GM12878 (cell line): ENCODE measurements at regions not wholly inside any gene's neighbourhood (a gene's known extent, or its start where the extent isn't known, plus 50 kb on each side); places are given as distances from the start of the nearest gene placed in this dataset.

Experiments used
- BCLAF1 ChIP-seq: fragments of 450-650 bp; IDR thresholded peaks from 2 replicates; pipeline ENCODE4 v1.6.1; 2017; ENCODE audit warnings: antibody characterized with exemption, mild to moderate bottlenecking, moderate library complexity
- CTCF ChIP-seq, 3 experiments: IDR thresholded peaks in 2 of 3; conservative IDR thresholded peaks in 1 of 3; 2 replicates each; pipeline ENCODE4 v1.5.1; 2011; ENCODE audit warnings: low read depth in 3 of 3, low read length in 3 of 3, mild to moderate bottlenecking in 3 of 3, control low read depth in 2 of 3, moderate library complexity in 2 of 3, inconsistent platforms in 1 of 3, mixed read lengths in 1 of 3; ENCODE audit not compliant: control insufficient read depth in 2 of 3, insufficient read depth in 1 of 3; ENCODE audit errors: extremely low read depth in 1 of 3
- EP300 ChIP-seq, 2 experiments: fragments of 150-350 bp in 1 of 2; IDR thresholded peaks; 2 replicates each; pipeline ENCODE4 v1.6.1; 2011 to 2012; ENCODE audit warnings: low read depth in 2 of 2, low read length in 2 of 2, borderline replicate concordance in 1 of 2, improper control_type of control experiment in 1 of 2, inconsistent platforms in 1 of 2; ENCODE audit not compliant: control insufficient read depth in 1 of 2
- FOS ChIP-seq: IDR thresholded peaks from 3 replicates; pipeline ENCODE4 v1.6.1; 2011; ENCODE audit warnings: borderline replicate concordance; ENCODE audit not compliant: insufficient read length; ENCODE audit errors: extremely low read depth
- HDAC6 ChIP-seq: fragments of 200-600 bp; sonication (generic); IDR thresholded peaks from one replicate; pipeline ENCODE4 v1.8.0; 2017; ENCODE audit warnings: antibody characterized with exemption; ENCODE audit not compliant: unreplicated experiment
- MXI1 ChIP-seq: fragments of 150-350 bp; IDR thresholded peaks from 2 replicates; pipeline ENCODE4 v1.6.1; 2011; ENCODE audit warnings: low read depth, mild to moderate bottlenecking, inconsistent platforms, low read length, improper control_type of control experiment
- POLR2A ChIP-seq: IDR thresholded peaks from 2 replicates; pipeline ENCODE4 v1.6.1; 2011; ENCODE audit warnings: low read depth, mild to moderate bottlenecking, low read length
- POLR2AphosphoS5 ChIP-seq: IDR thresholded peaks from 2 replicates; pipeline ENCODE4 v1.6.1; 2011; ENCODE audit warnings: mild to moderate bottlenecking, low read length, inconsistent platforms
- RFX5 ChIP-seq: IDR thresholded peaks from 2 replicates; pipeline ENCODE4 v1.6.1; 2011; ENCODE audit warnings: low read depth, low read length, improper control_type of control experiment
- SREBF2 ChIP-seq: IDR thresholded peaks from 2 replicates; pipeline ENCODE4 v1.6.1; 2012; ENCODE audit warnings: mild to moderate bottlenecking, low read length
- ZNF274 ChIP-seq: IDR thresholded peaks from one replicate; pipeline ENCODE4 v1.8.0; 2011; ENCODE audit not compliant: insufficient read length, insufficient read depth
- ZNF687 ChIP-seq: fragments of 450-650 bp; IDR thresholded peaks from 2 replicates; pipeline ENCODE4 v1.6.1; 2017; ENCODE audit warnings: mild to moderate bottlenecking, moderate library complexity

GRCh38 chr2:138066841-138067240 lies 102.6 kb downstream of the HNMT start:
- TF ChIP-seq SREBF2 (no peak), ZNF274 (no peak), RFX5 (no peak), BCLAF1 (no peak), CTCF (IDR thresholded peaks at IDR 0.05 in 2 of 3, conservative IDR thresholded peaks at IDR 0.05 in 1 of 3; ENCODE audit: control insufficient read depth in 2 of 3, extremely low read depth in 1 of 3, insufficient read depth in 1 of 3, low read depth in 3 of 3, low read length in 3 of 3) (no peak), POLR2A (no peak), MXI1 (no peak), FOS (no peak), HDAC6 (no peak), POLR2AphosphoS5 (no peak), EP300 (IDR thresholded peaks at IDR 0.05; ENCODE audit: borderline replicate concordance in 1 of 2, control insufficient read depth in 1 of 2, low read depth in 2 of 2, low read length in 2 of 2) (no peak), ZNF687 (no peak)
